ENCODE measurements at regions not wholly inside any gene's neighbourhood (a gene's known extent, or its start where the extent isn't known, plus 50 kb on each side); places are given as distances from the start of the nearest gene placed in this dataset.

GRCh38 chr11:87429996-87430395 is 392.3 kb downstream of the TMEM135 start:
- Mint-ChIP-seq H3K27ac (no peak overlapping the region), H3K4me1 (no peaks in the 10 kb centered on the region), H3K9me3 (no peaks in the 10 kb centered on the region), H3K4me3 (no peak overlapping the region), H3K36me3 (no peaks in the 10 kb centered on the region)
- no peak for DNase-seq (ENCODE audit: low spot score in 2 of 2)
- no peak for ATAC-seq

- no peaks in the 10 kb centered on the region for H3K4me1 Mint-ChIP-seq
- ATAC-seq (no peak), DNase-seq (ENCODE audit: low spot score in 2 of 2) (no peak)
- no peaks in the 10 kb centered on the region for H3K9me3 Mint-ChIP-seq
- no peak overlapping the region for H3K27ac Mint-ChIP-seq
- H3K36me3 Mint-ChIP-seq, result no peaks in the 10 kb centered on the region
- no peak overlapping the region for H3K4me3 Mint-ChIP-seq
Observed at GRCh38 chr11:87428266-87428665, 390.5 kb downstream of the TMEM135 start.

DNA sequence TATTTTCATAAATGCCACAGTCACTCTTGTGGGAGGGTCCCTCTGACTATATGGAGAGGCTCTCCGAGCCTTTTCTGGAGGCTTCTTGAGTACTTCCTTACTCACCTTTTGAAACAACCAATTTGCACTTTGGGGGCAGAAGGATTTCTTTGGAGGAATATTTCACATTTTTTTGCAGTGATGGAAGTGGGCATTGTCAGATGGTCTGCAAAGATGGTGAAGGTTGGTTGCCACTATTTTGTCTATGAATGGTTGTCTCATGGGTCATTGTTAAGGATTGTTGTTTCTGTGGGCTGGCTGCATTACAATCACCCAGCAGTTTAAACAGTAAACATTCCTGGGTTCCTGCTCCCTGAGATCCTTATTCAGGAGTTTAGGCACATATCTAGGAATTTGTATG is 388.2 kb downstream of the TMEM135 start:
- Mint-ChIP-seq H3K4me3 (no peak overlapping the region), H3K27ac (no peak overlapping the region), H3K4me1 (no peaks in the 10 kb centered on the region), H3K36me3 (no peaks in the 10 kb centered on the region), H3K9me3 (no peaks in the 10 kb centered on the region)
- no peak for DNase-seq (ENCODE audit: low spot score in 2 of 2)
- no peak for ATAC-seq

DNA sequence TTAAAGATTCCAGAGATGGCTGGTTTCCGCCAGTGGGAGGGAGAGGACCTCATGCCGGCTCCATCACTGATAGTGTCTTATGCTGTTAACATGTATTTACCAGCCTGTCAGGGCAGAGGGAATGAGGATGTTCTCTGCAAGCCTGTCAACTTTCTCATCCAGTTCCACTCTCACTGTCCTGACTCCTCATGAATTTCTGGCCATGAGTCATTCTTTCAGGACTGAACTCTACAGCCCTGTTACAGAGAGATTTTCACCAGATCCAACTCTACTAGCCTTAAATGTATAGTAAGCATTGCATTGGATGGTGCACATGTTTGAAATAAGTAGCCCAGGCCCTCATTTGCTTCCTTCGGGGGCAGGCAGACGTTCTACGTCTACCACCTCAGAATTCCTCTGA is 387.7 kb downstream of the TMEM135 start:
- Mint-ChIP-seq H3K4me1 (no peaks in the 10 kb centered on the region), H3K27ac (no peak overlapping the region), H3K9me3 (no peaks in the 10 kb centered on the region), H3K4me3 (no peak overlapping the region), H3K36me3 (no peaks in the 10 kb centered on the region)
- no peak for DNase-seq (ENCODE audit: low spot score in 2 of 2)
- no peak for ATAC-seq

GRCh38 chr11:87423161-87423560 is 385.4 kb downstream of the TMEM135 start:
- Mint-ChIP-seq H3K4me1 (no peaks in the 10 kb centered on the region), H3K27ac (no peak overlapping the region), H3K36me3 (no peaks in the 10 kb centered on the region), H3K9me3 (no peaks in the 10 kb centered on the region), H3K4me3 (no peak overlapping the region)
- DNase-seq (ENCODE audit: low spot score in 2 of 2), result no peak
- no peak for ATAC-seq

DNA sequence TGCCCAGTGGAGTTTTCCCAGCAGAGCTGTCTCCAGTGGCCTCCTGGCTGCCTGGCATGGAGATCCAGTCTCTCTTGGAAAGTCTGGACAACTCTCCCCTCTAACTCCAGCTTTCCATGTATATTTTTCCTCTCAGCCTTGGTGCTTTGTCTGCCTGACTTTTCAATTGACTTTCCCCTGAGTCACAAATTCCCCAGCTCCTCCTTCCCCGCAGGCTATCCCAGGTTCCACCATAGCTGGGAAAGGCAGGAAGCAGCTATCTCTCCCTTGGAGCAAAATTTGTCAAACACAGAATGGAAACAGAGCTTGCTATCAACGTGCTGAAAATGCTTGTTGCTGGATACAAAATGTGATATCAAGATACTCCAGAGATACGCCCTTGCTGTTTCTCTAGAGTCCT is 384.8 kb downstream of the TMEM135 start:
- no peaks in the 10 kb centered on the region for H3K9me3 Mint-ChIP-seq
- H3K4me1 Mint-ChIP-seq, result no peaks in the 10 kb centered on the region
- DNase-seq (ENCODE audit: low spot score in 2 of 2), result no peak
- H3K4me3 Mint-ChIP-seq, result no peak overlapping the region
- ATAC-seq, result no peak
- no peak overlapping the region for H3K27ac Mint-ChIP-seq
- H3K36me3 Mint-ChIP-seq, result no peaks in the 10 kb centered on the region

DNA sequence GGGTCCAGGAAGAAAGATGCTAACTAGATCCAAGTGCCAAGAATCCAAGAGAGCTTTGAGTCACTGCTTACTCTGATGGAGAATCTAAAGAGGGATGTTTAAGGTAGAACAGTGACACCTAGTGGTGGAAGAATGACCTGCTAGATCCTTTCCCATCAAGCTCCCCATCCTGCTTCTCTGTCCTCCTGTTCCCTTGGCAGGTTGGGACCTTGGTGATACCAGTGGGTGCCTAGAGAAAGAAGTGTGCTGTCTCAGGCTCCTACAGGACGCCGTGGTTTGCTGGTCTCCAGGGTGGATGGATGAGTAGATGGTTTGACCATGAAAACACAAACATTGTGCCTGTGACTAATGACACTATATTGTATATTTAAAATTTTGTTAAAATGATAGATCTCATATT is 383.7 kb downstream of the TMEM135 start:
- DNase-seq (ENCODE audit: low spot score in 2 of 2) (peak; percentile 12 to 58), ATAC-seq (peak; percentile 68)
- H3K27ac Mint-ChIP-seq, result no peak overlapping the region
- H3K9me3 Mint-ChIP-seq, result no peaks in the 10 kb centered on the region
- H3K4me3 Mint-ChIP-seq, result no peak overlapping the region
- no peaks in the 10 kb centered on the region for H3K36me3 Mint-ChIP-seq
- no peaks in the 10 kb centered on the region for H3K4me1 Mint-ChIP-seq

DNA sequence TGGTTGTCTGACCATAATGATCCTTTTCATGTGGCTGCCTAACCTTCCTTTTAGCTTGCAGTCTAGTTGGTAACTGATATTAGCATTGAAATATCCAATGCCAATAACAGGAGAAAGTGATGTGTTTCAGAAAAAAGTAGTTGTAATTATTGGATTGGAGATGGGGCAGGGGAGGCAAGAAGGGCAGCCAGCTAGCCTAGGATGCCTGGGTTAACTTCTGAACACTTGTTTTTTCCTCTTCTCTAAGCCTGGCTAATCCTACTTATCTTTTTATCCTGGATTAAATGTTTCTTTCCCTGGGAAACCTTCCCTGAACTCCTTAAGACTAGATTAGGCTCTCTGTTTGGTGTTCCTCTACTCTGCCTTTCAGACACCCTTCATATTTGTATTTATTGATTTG is 380.2 kb downstream of the TMEM135 start:
- H3K9me3 Mint-ChIP-seq, result no peaks in the 10 kb centered on the region
- H3K4me1 Mint-ChIP-seq, result no peaks in the 10 kb centered on the region
- no peak overlapping the region for H3K4me3 Mint-ChIP-seq
- H3K36me3 Mint-ChIP-seq, result no peaks in the 10 kb centered on the region
- no peak overlapping the region for H3K27ac Mint-ChIP-seq
- ATAC-seq (no peak), DNase-seq (ENCODE audit: low spot score in 2 of 2) (no peak)

DNA sequence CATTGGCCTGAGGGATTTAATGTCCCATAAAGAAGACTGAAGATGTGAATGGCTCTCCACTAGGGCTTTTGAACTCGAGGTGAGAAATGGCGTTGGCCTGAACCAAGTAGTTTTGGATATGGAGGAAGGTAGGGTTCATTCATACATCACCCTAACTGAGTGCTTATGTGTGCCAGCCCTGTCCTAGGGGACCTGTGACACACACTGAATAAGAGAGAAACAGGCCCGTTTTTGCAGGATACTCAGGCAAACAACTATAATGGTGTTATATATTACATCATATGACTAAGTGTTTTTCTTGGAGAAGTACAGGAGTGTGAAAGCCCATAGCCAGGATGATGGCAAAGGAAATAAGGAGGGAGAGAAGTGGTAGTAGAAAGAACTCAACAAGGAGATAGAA is 368.1 kb downstream of the TMEM135 start:
- Mint-ChIP-seq H3K27ac (no peak overlapping the region), H3K9me3 (peaks cover 5% of the 10 kb centered on the region), H3K4me1 (no peaks in the 10 kb centered on the region), H3K36me3 (no peaks in the 10 kb centered on the region), H3K4me3 (no peak overlapping the region)
- ATAC-seq, result peak; percentile 31
- no peak for DNase-seq (ENCODE audit: low spot score in 2 of 2)

DNA sequence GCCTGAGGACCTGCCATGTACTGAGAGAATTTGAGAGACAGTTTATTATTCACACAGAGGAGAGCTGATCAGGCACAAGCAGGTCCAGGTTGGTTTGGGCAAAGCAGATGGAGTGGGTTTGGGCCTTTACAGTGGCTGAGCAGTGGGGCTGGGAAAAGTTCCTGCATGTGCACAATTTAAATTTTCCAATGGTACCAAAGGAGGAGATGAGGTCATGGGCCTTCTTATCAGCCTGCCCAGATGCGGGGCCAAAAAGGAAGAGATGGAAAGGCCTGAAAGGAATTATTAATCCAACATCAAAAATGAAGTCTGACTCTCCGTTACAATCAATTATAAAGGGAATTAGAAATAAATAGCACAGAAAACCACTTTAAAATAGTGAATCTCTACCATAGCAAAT is 367.6 kb downstream of the TMEM135 start:
- DNase-seq (ENCODE audit: low spot score in 2 of 2) (no peak), ATAC-seq (no peak)
- H3K4me3 Mint-ChIP-seq, result no peak overlapping the region
- no peaks in the 10 kb centered on the region for H3K4me1 Mint-ChIP-seq
- H3K36me3 Mint-ChIP-seq, result no peaks in the 10 kb centered on the region
- H3K9me3 Mint-ChIP-seq, result peaks cover 5% of the 10 kb centered on the region
- H3K27ac Mint-ChIP-seq, result no peak overlapping the region

- Mint-ChIP-seq H3K4me1 (no peaks in the 10 kb centered on the region), H3K27ac (no peak overlapping the region)
- DNase-seq (ENCODE audit: low spot score in 2 of 2), result no peak
Observed at GRCh38 chr11:87401653-87402052, 363.9 kb downstream of the TMEM135 start.

GRCh38 chr11:87399341-87399740 is 361.6 kb downstream of the TMEM135 start:
- Mint-ChIP-seq H3K4me1 (no peaks in the 10 kb centered on the region), H3K4me3 (no peak overlapping the region), H3K36me3 (no peaks in the 10 kb centered on the region), H3K9me3 (peaks cover under 1% of the 10 kb centered on the region), H3K27ac (no peak overlapping the region)
- ATAC-seq (no peak), DNase-seq (ENCODE audit: low spot score in 2 of 2) (no peak)

More at GRCh38 chr11:87401653-87402052, 363.9 kb downstream of the TMEM135 start:
- Mint-ChIP-seq H3K36me3 (no peaks in the 10 kb centered on the region), H3K9me3 (peaks cover 5% of the 10 kb centered on the region), H3K4me3 (no peak overlapping the region)
- no peak for ATAC-seq

DNA sequence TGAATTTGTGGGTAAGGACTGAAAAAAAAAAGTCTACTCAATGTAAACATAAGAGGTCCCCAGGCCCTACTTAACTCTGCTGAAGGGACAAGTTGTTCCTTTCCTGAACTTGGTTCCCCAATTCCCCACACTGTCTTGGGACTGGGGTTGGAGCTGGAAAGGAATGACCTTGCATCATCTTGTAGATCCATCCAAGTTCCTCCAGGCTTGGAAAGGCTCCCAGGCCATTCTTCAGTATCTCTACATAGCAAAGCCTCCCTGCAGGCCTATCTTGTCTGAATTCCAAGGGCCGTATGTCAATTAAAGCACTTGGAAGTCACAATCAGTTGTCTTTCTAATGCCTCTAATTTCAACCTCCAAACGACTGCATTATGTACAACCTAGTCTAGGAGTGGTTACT is 361.2 kb downstream of the TMEM135 start:
- DNase-seq (ENCODE audit: low spot score in 2 of 2), result no peak
- H3K27ac Mint-ChIP-seq, result no peak overlapping the region
- ATAC-seq, result no peak
- H3K4me3 Mint-ChIP-seq, result no peak overlapping the region
- H3K36me3 Mint-ChIP-seq, result no peaks in the 10 kb centered on the region
- H3K9me3 Mint-ChIP-seq, result no peaks in the 10 kb centered on the region
- no peaks in the 10 kb centered on the region for H3K4me1 Mint-ChIP-seq

GRCh38 chr11:87397011-87397865 is 359.5 kb downstream of the TMEM135 start:
- Mint-ChIP-seq H3K9me3 (no peaks in the 10 kb centered on the region), H3K4me1 (no peaks in the 10 kb centered on the region), H3K4me3 (no peak overlapping the region), H3K36me3 (no peaks in the 10 kb centered on the region), H3K27ac (no peak overlapping the region)
- DNase-seq (ENCODE audit: low spot score in 2 of 2) (no peak), ATAC-seq (no peak)

- no peaks in the 10 kb centered on the region for H3K9me3 Mint-ChIP-seq
- no peaks in the 10 kb centered on the region for H3K4me1 Mint-ChIP-seq
- H3K36me3 Mint-ChIP-seq, result no peaks in the 10 kb centered on the region
- H3K4me3 Mint-ChIP-seq, result no peak overlapping the region
- no peak for DNase-seq (ENCODE audit: low spot score in 2 of 2)
- no peak for ATAC-seq
- H3K27ac Mint-ChIP-seq, result no peak overlapping the region
Observed at GRCh38 chr11:87394924-87395323, 357.2 kb downstream of the TMEM135 start.

DNA sequence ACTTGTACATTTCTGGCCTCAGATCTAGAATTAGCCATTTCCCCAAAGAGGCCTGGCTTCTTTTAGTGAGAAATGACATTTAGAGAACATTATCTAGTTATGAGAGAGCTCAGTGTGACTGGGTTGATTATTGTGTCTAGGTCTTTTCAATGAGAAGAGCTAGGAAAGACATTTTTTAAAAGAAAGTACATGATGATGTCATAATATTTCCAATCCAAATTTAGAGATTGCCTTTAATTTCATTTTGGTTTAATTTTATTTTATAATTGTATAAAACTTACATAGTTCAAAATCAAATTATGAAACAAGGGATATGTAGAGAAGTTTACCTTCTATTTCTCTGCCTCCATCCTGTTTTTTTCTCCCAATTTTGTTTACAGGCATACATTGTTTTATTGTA is 354.9 kb downstream of the TMEM135 start:
- Mint-ChIP-seq H3K4me3 (no peak overlapping the region), H3K9me3 (peaks cover 4% of the 10 kb centered on the region), H3K36me3 (no peaks in the 10 kb centered on the region), H3K27ac (no peak overlapping the region), H3K4me1 (no peaks in the 10 kb centered on the region)
- no peak for ATAC-seq
- DNase-seq (ENCODE audit: low spot score in 2 of 2), result no peak

Measured in stimulated activated effector memory CD8-positive, alpha-beta T cell treated with anti-CD3 and anti-CD28 coated beads, Interleukin-12 subunit alpha, Interleukin-12 subunit beta, amount 100 ng/mL, for 72 hours (primary cell).